HG03342 (cell line): ENCODE measurements at regions not wholly inside any gene's neighbourhood (a gene's known extent, or its start where the extent isn't known, plus 50 kb on each side); places are given as distances from the start of the nearest gene placed in this dataset.

ENCODE experiments used
- ATAC-seq: cut with Tn5 transposase; IDR thresholded peaks from one replicate; pipeline ENCODE4 v1.9.1; 2021; ENCODE audit warnings: mild to moderate bottlenecking, moderate library complexity; ENCODE audit not compliant: unreplicated experiment

GRCh38 chr7:145928937-145929336 lies 187.7 kb upstream of the CNTNAP2 start:
- no peak for ATAC-seq

GRCh38 chr7:145919712-145920111 lies 196.9 kb upstream of the CNTNAP2 start:
- no peak for ATAC-seq

- ATAC-seq, result no peak
These were observed 199.8 kb upstream of the CNTNAP2 start for GRCh38 chr7:145916776-145917175.

- ATAC-seq, result no peak
These were observed 200.9 kb upstream of the CNTNAP2 start for GRCh38 chr7:145915679-145916078.

GRCh38 chr7:145909991-145910513 lies 206.5 kb upstream of the CNTNAP2 start:
- ATAC-seq, result peak; percentile 85

- no peak for ATAC-seq
These were observed 212.9 kb upstream of the CNTNAP2 start for GRCh38 chr7:145903658-145904057.

GRCh38 chr7:145902123-145902522 lies 214.5 kb upstream of the CNTNAP2 start:
- no peak for ATAC-seq

- no peak for ATAC-seq
These were observed 216.7 kb upstream of the CNTNAP2 start for GRCh38 chr7:145899938-145900337.

- ATAC-seq, result no peak
These were observed 222.6 kb upstream of the CNTNAP2 start for GRCh38 chr7:145893925-145894535.

- ATAC-seq, result no peak
These were observed 231.7 kb upstream of the CNTNAP2 start for GRCh38 chr7:145884716-145885514.

GRCh38 chr7:145876376-145876775 lies 240.2 kb upstream of the CNTNAP2 start:
- ATAC-seq, result no peak

- ATAC-seq, result no peak
These were observed 241.3 kb upstream of the CNTNAP2 start for GRCh38 chr7:145875267-145875666.

GRCh38 chr7:145868935-145869334 lies 247.7 kb upstream of the CNTNAP2 start:
- ATAC-seq, result no peak

GRCh38 chr7:145862212-145862611 lies 254.4 kb upstream of the CNTNAP2 start:
- ATAC-seq, result no peak

- no peak for ATAC-seq
These were observed 255.8 kb upstream of the CNTNAP2 start for GRCh38 chr7:145860809-145861208.

GRCh38 chr7:145850636-145851035 lies 266.0 kb upstream of the CNTNAP2 start:
- ATAC-seq, result no peak

- ATAC-seq, result no peak
These were observed 267.9 kb upstream of the CNTNAP2 start for GRCh38 chr7:145848691-145849090.

- no peak for ATAC-seq
These were observed 271.3 kb upstream of the CNTNAP2 start for GRCh38 chr7:145845345-145845744.

GRCh38 chr7:145839814-145840213 lies 276.8 kb upstream of the CNTNAP2 start:
- ATAC-seq, result no peak

GRCh38 chr7:145831616-145832206 lies 284.9 kb upstream of the CNTNAP2 start:
- ATAC-seq, result no peak

- no peak for ATAC-seq
These were observed 298.9 kb upstream of the CNTNAP2 start for GRCh38 chr7:145817687-145818086.

- no peak for ATAC-seq
These were observed 304.4 kb upstream of the CNTNAP2 start for GRCh38 chr7:145812218-145812617.
